ENCODE measurements at regions not wholly inside any gene's neighbourhood (a gene's known extent, or its start where the extent isn't known, plus 50 kb on each side); places are given as distances from the start of the nearest gene placed in this dataset.

- Histone ChIP-seq H3K9me1 (ENCODE audit: control insufficient read depth, insufficient read depth, low read length) (no peaks in the 10 kb centered on the region), H3K79me2 (ENCODE audit: control insufficient read depth, insufficient read depth, low read length) (no peaks in the 10 kb centered on the region), H3K27me3 (ENCODE audit: control insufficient read depth in 2 of 2, insufficient read depth in 2 of 2, low read length in 2 of 2) (no peaks in the 10 kb centered on the region), H3K36me3 (ENCODE audit: control insufficient read depth, insufficient read depth, low read length) (no peaks in the 10 kb centered on the region), H3K4me2 (ENCODE audit: insufficient read depth, low read length) (no peak overlapping the region), H3K4me1 (replicated peaks in 1 of 2; ENCODE audit: control insufficient read depth in 2 of 2, insufficient read depth in 2 of 2, low read length in 2 of 2) (no peaks in the 10 kb centered on the region), H3K4me3 (no peak overlapping the region), H4K20me1 (replicated peaks; ENCODE audit: control insufficient read depth, insufficient read depth, low read length) (no peaks in the 10 kb centered on the region), H3K9ac (ENCODE audit: insufficient read depth in 1 of 2, low read depth in 2 of 2, low read length in 2 of 2) (no peak overlapping the region), H3K27ac (ENCODE audit: extremely low read depth, low read depth, low read length) (no peak overlapping the region), H3K9me3 (replicated peaks; ENCODE audit: control insufficient read depth, insufficient read depth, low read depth, low read length) (peaks cover 5% of the 10 kb centered on the region), H2AFZ (ENCODE audit: low read depth, low read length) (no peak overlapping the region)
- 0% methylated on average over 4 of the region's 4 CpGs for WGBS (ENCODE audit: insufficient coverage, low coverage, missing lambda C conversion rate)
- CTCF ChIA-PET (ENCODE audit: low intra/inter-chr PET ratio): no interaction called here
- no TSS peak for BruUV-seq (replicated peaks)
- no peak for FAIRE-seq
- in situ Hi-C loops (cut with MboI) (no loop called here), intact Hi-C loops (cut with micrococcal nuclease) (no loop called here)
- TF ChIP-seq WHSC1 (IDR thresholded peaks at IDR 0.05; ENCODE audit: low read length) (no peak), SP1 (CRISPR knock-in tag; IDR thresholded peaks at IDR 0.05) (no peak), TARDBP (IDR thresholded peaks at IDR 0.05) (no peak), ASH1L (IDR thresholded peaks at IDR 0.05; ENCODE audit: borderline replicate concordance, low read depth, partially characterized antibody) (no peak), L3MBTL2 (IDR thresholded peaks at IDR 0.05) (no peak)
- DNase-seq (ENCODE audit: extremely low read depth in 1 of 4, low spot score in 3 of 4): no peak
- ATAC-seq: no peak
- POLR2A ChIA-PET: no interaction called here
Observed at GRCh38 chr3:6421666-6422445, 439.1 kb upstream of the GRM7 start.

GRCh38 chr3:6425289-6425820 lies 435.6 kb upstream of the GRM7 start:
- Histone ChIP-seq H3K9me3 (replicated peaks; ENCODE audit: control insufficient read depth, insufficient read depth, low read depth, low read length) (peaks cover 5% of the 10 kb centered on the region), H3K27ac (ENCODE audit: extremely low read depth, low read depth, low read length) (no peak overlapping the region), H3K4me2 (ENCODE audit: insufficient read depth, low read length) (no peak overlapping the region), H3K36me3 (ENCODE audit: control insufficient read depth, insufficient read depth, low read length) (no peaks in the 10 kb centered on the region), H3K9ac (ENCODE audit: insufficient read depth in 1 of 2, low read depth in 2 of 2, low read length in 2 of 2) (no peak overlapping the region), H3K4me1 (replicated peaks in 1 of 2; ENCODE audit: control insufficient read depth in 2 of 2, insufficient read depth in 2 of 2, low read length in 2 of 2) (no peaks in the 10 kb centered on the region), H2AFZ (ENCODE audit: low read depth, low read length) (no peak overlapping the region), H3K79me2 (ENCODE audit: control insufficient read depth, insufficient read depth, low read length) (no peaks in the 10 kb centered on the region), H3K9me1 (ENCODE audit: control insufficient read depth, insufficient read depth, low read length) (no peaks in the 10 kb centered on the region), H3K4me3 (no peak overlapping the region), H3K27me3 (ENCODE audit: control insufficient read depth in 2 of 2, insufficient read depth in 2 of 2, low read length in 2 of 2) (no peaks in the 10 kb centered on the region), H4K20me1 (replicated peaks; ENCODE audit: control insufficient read depth, insufficient read depth, low read length) (no peaks in the 10 kb centered on the region)
- BruUV-seq (replicated peaks): no TSS peak
- in situ Hi-C loops (cut with MboI) (no loop called here), intact Hi-C loops (cut with micrococcal nuclease) (no loop called here)
- 5% methylated on average over 6 of the region's 6 CpGs for WGBS (ENCODE audit: insufficient coverage, low coverage, missing lambda C conversion rate)
- FAIRE-seq (no peak), ATAC-seq (no peak), DNase-seq (ENCODE audit: extremely low read depth in 1 of 4, low spot score in 3 of 4) (no peak)
- peak; percentile 96 for TF ChIP-seq ZNF707 (CRISPR knock-in tag; conservative IDR thresholded peaks at IDR 0.05)
- TF ChIP-seq SPI1 (IDR thresholded peaks at IDR 0.05; ENCODE audit: borderline replicate concordance, low read depth, low read length): 0 out of 2 replicates have a peak, but pooled peaks have one; percentile 33
- no peak for TF ChIP-seq THRB (CRISPR knock-in tag; conservative IDR thresholded peaks at IDR 0.05)
- TF ChIP-seq TRIM28 (IDR thresholded peaks at IDR 0.05): 0 out of 2 replicates have a peak, but pooled peaks have one; percentile 49
- 0 out of 2 replicates have a peak, but pooled peaks have one; percentile 26 for TF ChIP-seq CBX5 (IDR thresholded peaks at IDR 0.05; ENCODE audit: borderline replicate concordance, low read depth)
- peak in 1 of 2 experiments; percentile 60; a peak in 1 of 3 replicates for TF ChIP-seq CBX3 (IDR thresholded peaks at IDR 0.05; ENCODE audit: borderline replicate concordance in 1 of 2, low read length in 2 of 2)
- peak; percentile 99 for TF ChIP-seq ZNF431 (CRISPR knock-in tag; IDR thresholded peaks at IDR 0.05)
- no peak for TF ChIP-seq MITF (IDR thresholded peaks at IDR 0.05)
- POLR2A ChIA-PET: no interaction called here
- CTCF ChIA-PET (ENCODE audit: low intra/inter-chr PET ratio): no interaction called here
